GM12801 (cell line): ENCODE measurements at regions not wholly inside any gene's neighbourhood (a gene's known extent, or its start where the extent isn't known, plus 50 kb on each side); places are given as distances from the start of the nearest gene placed in this dataset.

Source experiments
- CTCF ChIP-seq: IDR thresholded peaks from one replicate; pipeline ENCODE4 v1.5.1; 2011; ENCODE audit warnings: control low read depth; ENCODE audit not compliant: insufficient read length; ENCODE audit errors: extremely low read depth

DNA sequence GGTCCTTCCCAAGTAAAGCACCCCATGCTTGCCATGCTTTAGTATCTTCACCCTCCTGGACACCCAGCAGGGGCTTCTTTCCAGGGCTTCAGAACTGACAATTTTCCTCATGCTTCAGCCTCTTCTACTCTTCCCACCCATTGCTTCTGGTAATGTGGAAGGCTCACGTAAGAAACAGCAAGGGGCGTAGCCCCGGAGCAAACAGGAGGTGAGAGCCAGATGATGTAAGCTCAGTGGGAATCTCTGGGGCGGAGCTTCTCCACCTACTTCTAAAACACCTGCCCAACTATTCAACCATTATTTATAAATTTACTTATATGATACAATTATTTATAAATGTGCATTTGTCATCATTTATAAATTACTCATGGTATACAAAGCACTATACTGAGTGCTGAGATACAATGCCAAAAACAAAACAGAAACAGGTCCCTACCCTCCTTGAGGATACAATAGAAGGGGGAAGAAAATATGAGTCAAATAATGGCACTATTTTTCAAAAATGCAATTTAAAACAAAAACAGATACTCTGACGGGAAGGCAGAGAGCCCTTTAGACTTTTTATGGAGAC, 140.1 kb upstream of the CAMK1G start:
- TF ChIP-seq CTCF, result no peak

GRCh38 chr1:209443975-209444651, 139.4 kb upstream of the CAMK1G start:
- TF ChIP-seq CTCF, result no peak

GRCh38 chr1:209444961-209445360, 138.6 kb upstream of the CAMK1G start:
- no peak for TF ChIP-seq CTCF

DNA sequence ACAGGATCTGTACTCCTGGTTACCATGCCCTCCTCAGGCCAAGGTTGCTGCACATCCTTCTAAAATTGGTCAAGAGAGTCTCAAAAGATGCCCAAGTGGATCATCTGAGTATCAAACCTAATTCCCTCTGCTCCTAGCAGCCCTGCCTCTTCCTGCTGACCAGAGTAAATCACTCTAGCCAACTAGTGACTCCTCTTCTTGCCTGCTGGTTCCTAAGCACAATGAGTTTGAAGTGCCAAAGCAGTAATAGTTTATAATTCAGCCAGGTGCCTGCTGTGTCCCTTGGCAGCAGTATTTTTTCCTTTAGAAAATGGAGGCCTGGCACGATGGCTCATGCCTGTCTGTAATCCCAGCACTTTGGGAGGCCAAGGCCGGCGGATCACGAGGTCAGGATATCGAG, 137.9 kb upstream of the CAMK1G start:
- TF ChIP-seq CTCF, result no peak

DNA sequence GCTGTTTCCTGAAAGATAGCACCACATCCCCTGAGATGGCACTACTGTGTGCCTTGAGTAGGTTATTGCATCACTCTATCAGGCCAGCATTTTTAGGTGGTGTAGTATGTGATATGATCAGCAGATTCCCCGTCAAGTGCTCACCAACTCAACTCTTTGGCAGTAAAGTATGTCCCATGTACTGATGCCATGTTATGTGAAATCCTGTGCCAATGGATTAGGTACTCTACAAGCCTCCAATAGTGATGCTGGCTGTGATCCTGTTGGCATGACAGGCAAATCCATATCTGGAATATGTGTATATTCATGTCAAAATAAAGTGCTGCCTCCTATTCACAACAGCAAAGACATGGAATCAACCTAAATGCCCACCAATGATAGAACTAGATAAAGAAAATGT, 137.2 kb upstream of the CAMK1G start:
- TF ChIP-seq CTCF, result no peak

GRCh38 chr1:209454340-209454994, 129.0 kb upstream of the CAMK1G start:
- no peak for TF ChIP-seq CTCF

GRCh38 chr1:209455145-209455544, 128.4 kb upstream of the CAMK1G start:
- TF ChIP-seq CTCF, result no peak
